ENCODE measurements at regions not wholly inside any gene's neighbourhood (a gene's known extent, or its start where the extent isn't known, plus 50 kb on each side); places are given as distances from the start of the nearest gene placed in this dataset.

- no peak for DNase-seq
Measured at GRCh38 chr10:43944381-43945093, 295.9 kb upstream of the ZNF32 start.

GRCh38 chr10:43943818-43944360, 295.2 kb upstream of the ZNF32 start:
- no peak for DNase-seq

DNA sequence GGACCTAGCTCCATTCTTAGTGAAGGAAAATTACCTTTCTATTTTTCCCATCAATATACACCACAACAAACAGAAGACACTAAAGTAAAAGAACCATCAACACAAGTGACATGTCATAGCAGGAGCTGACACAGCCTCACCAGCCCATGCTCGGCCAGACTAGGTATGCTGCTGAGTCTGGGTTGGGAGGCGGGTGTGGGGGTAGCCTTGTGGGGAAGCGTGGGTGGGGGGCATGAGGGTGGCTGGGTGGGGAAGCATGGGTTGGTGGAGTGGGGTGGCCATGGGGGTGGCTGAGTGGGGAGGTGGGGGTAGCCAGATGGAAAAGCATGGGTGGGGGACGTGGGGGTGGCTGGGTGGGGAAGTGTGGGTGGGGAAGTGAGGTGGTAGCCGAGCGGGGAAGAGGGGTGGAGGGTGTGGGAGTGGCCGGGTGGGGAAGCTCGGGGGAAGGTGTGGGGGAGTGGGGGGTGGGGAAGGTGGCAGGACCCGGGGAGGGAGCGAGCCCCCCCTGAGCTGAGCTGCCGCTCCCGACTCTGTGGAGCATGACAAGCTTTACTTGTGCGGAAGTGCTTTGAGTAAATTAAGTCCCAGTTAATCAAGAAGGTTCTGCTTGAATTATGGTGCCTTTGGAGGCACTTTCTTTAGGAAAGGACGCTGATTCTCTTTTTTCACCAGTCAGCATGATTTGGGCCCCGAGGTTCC, 294.6 kb upstream of the ZNF32 start:
- DNase-seq = no peak

DNA sequence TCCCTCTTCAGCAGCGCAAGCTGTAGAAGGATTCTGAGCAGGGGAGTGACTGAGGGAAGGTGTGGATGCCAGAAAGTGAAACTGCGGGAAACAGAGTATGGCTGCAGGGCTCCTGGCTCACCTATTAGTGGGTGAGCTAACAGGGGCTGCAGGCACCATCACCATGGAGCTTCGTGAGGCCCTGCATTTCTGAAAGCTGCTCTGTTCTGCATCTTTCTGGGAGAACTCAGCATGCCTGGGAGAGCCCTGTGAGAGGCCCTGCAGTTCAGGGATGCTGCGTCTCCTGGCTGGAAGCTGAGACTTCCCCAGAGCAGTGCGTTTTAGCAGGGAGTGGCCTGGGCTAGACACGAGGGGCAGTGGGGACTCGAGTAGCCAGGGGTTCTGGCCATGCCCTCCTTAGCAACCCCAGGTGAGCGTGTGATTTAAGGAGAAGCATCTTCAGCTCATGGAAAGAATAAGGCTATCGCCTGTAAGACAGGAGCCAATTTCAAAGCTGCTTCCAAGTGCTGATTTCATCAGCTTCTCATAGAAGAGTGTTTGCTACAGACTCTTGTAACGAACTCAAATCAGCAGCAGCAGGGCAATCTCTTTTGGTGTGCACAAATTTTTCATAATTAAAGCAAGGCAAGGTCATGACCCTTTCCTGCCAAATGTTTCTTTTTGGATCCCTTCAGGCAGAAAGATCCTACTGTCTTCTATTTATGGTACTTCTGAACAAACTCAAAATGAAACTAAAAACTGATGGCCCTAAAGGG, 293.6 kb upstream of the ZNF32 start:
- DNase-seq = no peak

- DNase-seq = no peak
Measured at GRCh38 chr10:43940898-43941837, 292.5 kb upstream of the ZNF32 start.

- DNase-seq = no peak
Measured at GRCh38 chr10:43939939-43940820, 291.5 kb upstream of the ZNF32 start.

DNA sequence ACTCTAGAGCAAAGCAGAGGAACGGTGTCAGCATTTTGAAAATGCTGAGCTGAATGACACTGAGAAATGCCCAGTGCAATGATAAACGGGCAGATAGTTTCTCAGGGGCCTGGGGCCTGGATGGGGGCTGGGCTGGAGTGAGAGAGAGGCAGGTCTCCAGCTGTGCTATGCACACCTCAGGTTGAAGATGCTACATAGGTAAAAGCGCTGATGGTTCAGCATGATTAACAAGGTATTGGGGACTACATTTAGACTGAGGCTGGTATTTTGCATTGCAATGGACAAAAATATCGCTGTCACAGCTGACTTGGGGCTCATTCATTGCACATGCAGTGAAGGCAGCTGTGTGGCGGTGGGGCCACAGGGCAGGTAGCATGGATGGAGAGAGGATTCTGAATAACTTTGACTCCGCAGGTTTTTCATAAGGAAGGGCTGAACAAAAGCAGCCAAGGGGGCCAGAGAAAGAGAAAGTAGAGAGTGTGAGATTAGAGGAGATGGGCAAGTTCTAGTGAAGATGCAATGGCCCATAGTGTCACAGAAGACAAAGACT, 290.8 kb upstream of the ZNF32 start:
- no peak for DNase-seq

GRCh38 chr10:43938810-43939209, 290.1 kb upstream of the ZNF32 start:
- no peak for DNase-seq

DNA sequence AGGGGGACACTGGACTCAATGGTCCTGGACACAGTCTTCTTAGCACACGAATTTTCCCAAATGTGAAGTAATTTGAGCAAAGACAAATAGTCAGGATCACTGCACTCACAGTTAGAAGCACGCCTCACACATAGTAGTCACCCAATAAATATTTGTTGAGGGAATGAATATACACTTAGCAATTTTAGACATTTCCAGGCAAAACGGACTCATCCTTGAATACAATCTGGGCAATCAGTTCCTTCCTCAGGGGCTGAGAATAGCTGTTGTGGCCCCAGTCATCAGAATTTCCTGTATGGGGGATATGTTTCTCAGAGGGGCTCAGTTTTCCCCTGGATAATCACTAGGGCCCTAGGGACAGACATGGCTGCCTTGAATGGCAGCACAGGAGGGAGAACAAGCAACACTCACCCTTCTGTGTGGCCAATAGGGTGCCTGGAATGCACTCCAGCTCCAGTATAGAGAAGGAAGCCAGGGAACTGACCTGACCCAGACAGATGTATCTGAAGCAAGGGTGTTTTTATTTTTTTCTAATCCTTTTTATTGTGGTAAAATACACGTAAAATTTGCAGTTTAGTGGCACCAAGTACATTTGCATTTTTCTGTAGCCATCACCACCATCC, 282.7 kb upstream of the ZNF32 start:
- DNase-seq = no peak

DNA sequence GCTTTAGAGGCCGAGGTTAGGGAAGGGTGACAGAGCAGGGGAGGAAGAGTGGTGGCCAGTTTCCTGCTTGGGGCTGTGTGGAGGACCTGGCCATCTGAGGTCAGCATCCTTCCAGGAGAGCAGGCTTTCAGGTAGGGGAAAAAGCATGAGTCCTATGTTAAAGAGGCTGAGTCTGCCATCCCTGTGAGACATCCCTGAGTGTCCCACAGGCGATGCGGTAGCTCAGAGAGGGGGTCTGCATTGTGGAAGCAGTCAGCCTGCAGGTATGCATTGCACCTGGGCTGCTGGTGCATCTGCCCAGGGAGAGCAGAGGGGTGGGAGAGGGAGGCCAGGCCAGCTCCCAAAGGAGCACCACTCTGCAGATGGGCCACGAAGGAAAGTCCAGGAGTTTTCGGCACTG, 282.1 kb upstream of the ZNF32 start:
- DNase-seq = no peak

DNA sequence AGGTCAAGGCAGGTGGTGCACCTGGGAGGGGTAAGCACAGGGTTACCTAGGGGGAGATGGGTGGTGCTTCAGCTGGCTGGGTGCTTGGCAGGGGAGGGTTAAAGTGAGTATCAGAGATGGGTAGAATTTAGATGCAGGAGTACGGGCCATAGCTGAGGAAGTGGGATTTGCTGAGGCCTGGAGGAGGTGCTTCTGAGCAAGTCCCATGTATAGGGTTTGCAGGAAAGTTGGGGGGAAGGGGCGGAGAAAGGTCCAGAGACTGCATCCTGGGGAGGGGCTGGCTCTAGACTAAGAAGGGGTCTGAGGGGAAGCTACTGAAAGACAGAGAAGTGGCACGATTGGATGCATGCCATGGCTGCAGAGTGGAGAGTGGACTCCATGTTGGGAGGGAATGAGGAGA, 281.6 kb upstream of the ZNF32 start:
- no peak for DNase-seq

GRCh38 chr10:43929122-43929521, 280.4 kb upstream of the ZNF32 start:
- no peak for DNase-seq

DNA sequence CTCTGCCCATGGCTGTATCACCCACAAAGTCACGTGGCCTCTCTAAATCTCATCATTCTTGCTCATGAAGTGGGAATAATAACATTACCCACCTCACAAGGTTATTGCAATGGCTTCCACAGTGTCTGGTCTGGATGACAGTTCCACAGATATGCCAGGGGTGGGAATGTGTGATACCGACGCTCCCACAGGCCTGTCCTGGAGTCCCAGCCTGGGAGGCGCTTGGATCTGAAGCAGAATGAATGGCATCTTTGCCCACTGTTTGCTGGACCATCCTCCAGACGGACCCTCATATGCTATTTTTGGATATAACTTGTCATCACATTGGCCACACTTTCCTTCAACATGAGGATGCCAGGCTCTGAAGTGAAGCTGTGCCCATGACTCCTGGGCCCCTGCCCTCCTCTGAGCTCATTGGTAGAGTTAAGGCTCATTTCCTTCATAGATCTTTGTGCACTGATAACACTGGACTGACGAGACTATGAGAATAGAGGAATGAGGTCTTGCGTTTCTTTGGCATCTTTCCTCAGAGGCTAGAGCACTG, 279.8 kb upstream of the ZNF32 start:
- no peak for DNase-seq

GRCh38 chr10:43926875-43927406, 278.3 kb upstream of the ZNF32 start:
- no peak for DNase-seq

GRCh38 chr10:43926371-43926770, 277.7 kb upstream of the ZNF32 start:
- DNase-seq = no peak

GRCh38 chr10:43925793-43926192, 277.1 kb upstream of the ZNF32 start:
- DNase-seq = no peak

DNA sequence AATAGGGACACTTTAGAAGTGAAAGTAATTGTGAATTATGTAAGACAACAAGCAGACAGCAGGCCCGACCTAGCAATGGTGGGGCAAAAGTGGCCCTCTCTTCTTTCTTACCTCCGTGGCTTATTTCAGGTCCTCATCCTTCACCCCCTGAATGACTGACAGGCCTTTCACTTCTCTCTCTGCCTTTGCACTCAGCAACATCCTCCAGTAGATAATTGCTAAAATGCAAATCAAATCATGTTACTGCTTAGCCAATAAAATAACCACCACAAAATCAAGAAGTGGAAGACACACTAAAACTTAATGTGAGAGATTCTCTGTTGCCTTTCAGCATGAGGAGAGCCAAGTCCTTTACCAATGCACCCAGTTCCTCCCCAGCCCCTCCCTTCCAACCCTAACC, 274.6 kb upstream of the ZNF32 start:
- no peak for DNase-seq

- DNase-seq = no peak
Measured at GRCh38 chr10:43922335-43923280, 273.9 kb upstream of the ZNF32 start.

DNA sequence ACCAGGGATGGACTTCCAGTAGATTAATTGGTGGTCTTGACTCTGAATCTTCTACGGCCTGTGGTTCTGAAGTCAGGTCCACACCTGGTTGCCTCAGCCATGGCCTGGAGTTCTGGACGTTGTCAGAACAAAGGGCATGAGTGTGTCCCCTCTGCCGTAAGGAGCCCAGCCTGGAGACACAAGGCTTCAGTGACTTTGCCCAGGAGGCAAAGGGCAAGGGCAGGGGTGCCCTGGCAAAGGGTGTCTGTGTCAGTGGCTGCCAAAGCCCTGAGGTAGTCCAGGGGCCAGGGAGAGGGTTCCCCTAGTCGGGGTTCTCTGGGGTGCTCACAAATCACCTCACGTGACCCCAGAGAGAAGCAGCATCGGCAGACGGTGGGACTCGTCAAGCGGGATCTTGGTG, 273.2 kb upstream of the ZNF32 start:
- DNase-seq = no peak
